Esophagus muscularis mucosa (tissue), 4 donors: ENCODE measurements at regions not wholly inside any gene's neighbourhood (a gene's known extent, or its start where the extent isn't known, plus 50 kb on each side); places are given as distances from the start of the nearest gene placed in this dataset.

Experiments
- DNase-seq: peaks from one replicate; pipeline ENCODE4 v3.0.0-alpha.2; 2017; ENCODE audit errors: extremely low spot score
- H3K27ac ChIP-seq, 4 donors: fragments of 200-600 bp; sonication (generic); replicated peaks in 1 of 4; 1 replicate in 3 of 4; 2 replicates in 1 of 4; pipeline ENCODE4 v1.5.1; 2016 to 2019; ENCODE audit warnings: mild to moderate bottlenecking in 1 of 4
- H3K27me3 ChIP-seq, 4 donors: fragments of 200-600 bp; sonication (generic); one replicate each; pipeline versions ENCODE4 v1.5.1 to v1.6.0; 2016 to 2019
- H3K36me3 ChIP-seq, 4 donors: fragments of 200-600 bp; sonication (generic); one replicate each; pipeline ENCODE4 v1.5.1; 2016 to 2019
- H3K4me1 ChIP-seq, 4 donors: fragments of 200-600 bp; sonication (generic); one replicate each; pipeline ENCODE4 v1.5.1; 2016 to 2019
- H3K4me3 ChIP-seq, 4 donors: fragments of 200-600 bp; sonication (generic); 1 replicate in 2 of 4; 2 replicates in 2 of 4; pipeline ENCODE4 v1.5.1; 2016 to 2019; ENCODE audit warnings: mild to moderate bottlenecking in 4 of 4, moderate library complexity in 1 of 4
- H3K9me3 ChIP-seq, 4 donors: fragments of 200-600 bp; sonication (generic); 1 replicate in 3 of 4; 2 replicates in 1 of 4; pipeline ENCODE4 v1.5.1; 2016 to 2019
- EP300 ChIP-seq: sonication (generic); formaldehyde crosslinking; IDR thresholded peaks from one replicate; pipeline ENCODE4 v1.6.1; 2017; ENCODE audit warnings: antibody characterized with exemption
- POLR2A ChIP-seq: fragments of 450-650 bp; IDR thresholded peaks from one replicate; pipeline ENCODE4 v1.6.1; 2017; ENCODE audit warnings: antibody characterized with exemption, moderate library complexity, mild to moderate bottlenecking, low read depth
- POLR2AphosphoS5 ChIP-seq, 2 donors: sonication (generic); formaldehyde crosslinking; IDR thresholded peaks; one replicate each; pipeline ENCODE4 v1.6.1; 2017; ENCODE audit warnings: antibody characterized with exemption in 2 of 2
- WGBS: methylation state at CpG from one replicate; pipeline ENCODE4 v1.1.5; 2018; 5-methylcytosine and 5-hydroxymethylcytosine counted together
- intact Hi-C: fragments of 100-400 bp; cut with DNase I; formaldehyde crosslinking; loops from one replicate; pipeline ENCODE4 v1.15.1; 2023
- TF ChIP-seq, protein P1 (sequence below), 3 experiments: fragments of 200-600 bp in 2 of 3; fragments of 450-650 bp in 1 of 3; sonication (generic) in 2 of 3; IDR thresholded peaks; one replicate each; pipeline ENCODE4 v1.5.1; 2017 to 2019; ENCODE audit warnings: antibody characterized with exemption in 3 of 3, mild to moderate bottlenecking in 2 of 3, moderate library complexity in 1 of 3

DNA sequence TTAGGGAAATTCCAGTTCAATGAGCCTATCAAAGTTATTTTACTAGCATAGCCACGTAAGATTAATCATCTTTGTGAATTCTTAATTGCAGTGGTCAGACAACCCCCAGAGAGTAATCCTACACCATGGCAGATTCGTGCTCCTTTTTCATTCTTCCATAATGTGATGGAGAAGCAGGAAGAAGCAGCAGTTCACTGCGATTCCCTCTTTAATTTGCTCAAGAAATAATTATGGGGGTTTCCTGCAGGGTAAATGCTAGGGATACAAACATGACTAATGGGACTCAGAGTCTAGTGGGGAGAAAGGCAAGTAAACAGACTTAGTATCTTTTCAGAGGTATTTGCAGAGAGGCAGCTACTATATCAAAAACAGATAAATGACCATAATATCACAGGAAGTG is 175.8 kb upstream of the HNRNPA3 start:
- intact Hi-C loops, result no loop called here
- no peaks in the 10 kb centered on the region for H3K36me3 ChIP-seq
- no peak overlapping the region for H3K4me3 ChIP-seq
- H3K27me3 ChIP-seq, result peaks cover 0 to 3% (median 0%) of the 10 kb centered on the region in 4 donors
- DNase-seq, result no peak
- TF ChIP-seq, protein P1, sequence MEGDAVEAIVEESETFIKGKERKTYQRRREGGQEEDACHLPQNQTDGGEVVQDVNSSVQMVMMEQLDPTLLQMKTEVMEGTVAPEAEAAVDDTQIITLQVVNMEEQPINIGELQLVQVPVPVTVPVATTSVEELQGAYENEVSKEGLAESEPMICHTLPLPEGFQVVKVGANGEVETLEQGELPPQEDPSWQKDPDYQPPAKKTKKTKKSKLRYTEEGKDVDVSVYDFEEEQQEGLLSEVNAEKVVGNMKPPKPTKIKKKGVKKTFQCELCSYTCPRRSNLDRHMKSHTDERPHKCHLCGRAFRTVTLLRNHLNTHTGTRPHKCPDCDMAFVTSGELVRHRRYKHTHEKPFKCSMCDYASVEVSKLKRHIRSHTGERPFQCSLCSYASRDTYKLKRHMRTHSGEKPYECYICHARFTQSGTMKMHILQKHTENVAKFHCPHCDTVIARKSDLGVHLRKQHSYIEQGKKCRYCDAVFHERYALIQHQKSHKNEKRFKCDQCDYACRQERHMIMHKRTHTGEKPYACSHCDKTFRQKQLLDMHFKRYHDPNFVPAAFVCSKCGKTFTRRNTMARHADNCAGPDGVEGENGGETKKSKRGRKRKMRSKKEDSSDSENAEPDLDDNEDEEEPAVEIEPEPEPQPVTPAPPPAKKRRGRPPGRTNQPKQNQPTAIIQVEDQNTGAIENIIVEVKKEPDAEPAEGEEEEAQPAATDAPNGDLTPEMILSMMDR (IDR thresholded peaks at IDR 0.05), result no peak
- TF ChIP-seq EP300 (no peak), POLR2AphosphoS5 (IDR thresholded peaks at IDR 0.05) (no peak), POLR2A (no peak)
- no peaks in the 10 kb centered on the region for H3K9me3 ChIP-seq
- no peaks in the 10 kb centered on the region for H3K4me1 ChIP-seq
- no peak overlapping the region for H3K27ac ChIP-seq
- WGBS, result 63% methylated on average over 3 of the region's 3 CpGs

DNA sequence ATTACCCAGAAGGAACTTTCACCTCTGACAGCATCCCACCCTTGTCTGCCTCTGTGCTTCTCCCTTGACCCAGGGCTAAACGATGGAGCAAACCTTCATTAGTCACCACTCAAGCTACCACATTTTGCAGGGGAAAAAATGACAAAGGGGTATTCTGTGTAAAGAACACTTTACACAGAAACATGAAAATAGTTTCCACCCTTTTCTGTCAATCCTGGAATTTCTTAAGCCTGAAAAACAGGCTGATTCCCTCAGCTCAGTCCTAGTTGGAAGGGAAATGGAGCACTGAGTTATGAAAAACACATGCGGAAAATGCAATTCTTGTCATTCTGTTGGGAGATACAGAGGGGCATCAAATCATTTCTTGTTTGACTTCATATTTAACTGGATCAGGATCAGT is 175.0 kb upstream of the HNRNPA3 start:
- TF ChIP-seq POLR2AphosphoS5 (IDR thresholded peaks at IDR 0.05), result no peak
- no peak for TF ChIP-seq EP300
- TF ChIP-seq POLR2A, result no peak
- TF ChIP-seq, protein P1 (IDR thresholded peaks at IDR 0.05), result no peak
- Histone ChIP-seq H3K36me3 (no peaks in the 10 kb centered on the region), H3K27ac (no peak overlapping the region), H3K4me1 (no peaks in the 10 kb centered on the region), H3K4me3 (no peak overlapping the region), H3K9me3 (no peaks in the 10 kb centered on the region), H3K27me3 (peaks cover 0 to 3% (median 0%) of the 10 kb centered on the region in 4 donors)
- WGBS, result 53% methylated on average over 2 of the region's 2 CpGs
- intact Hi-C loops, result no loop called here
- DNase-seq, result no peak

DNA sequence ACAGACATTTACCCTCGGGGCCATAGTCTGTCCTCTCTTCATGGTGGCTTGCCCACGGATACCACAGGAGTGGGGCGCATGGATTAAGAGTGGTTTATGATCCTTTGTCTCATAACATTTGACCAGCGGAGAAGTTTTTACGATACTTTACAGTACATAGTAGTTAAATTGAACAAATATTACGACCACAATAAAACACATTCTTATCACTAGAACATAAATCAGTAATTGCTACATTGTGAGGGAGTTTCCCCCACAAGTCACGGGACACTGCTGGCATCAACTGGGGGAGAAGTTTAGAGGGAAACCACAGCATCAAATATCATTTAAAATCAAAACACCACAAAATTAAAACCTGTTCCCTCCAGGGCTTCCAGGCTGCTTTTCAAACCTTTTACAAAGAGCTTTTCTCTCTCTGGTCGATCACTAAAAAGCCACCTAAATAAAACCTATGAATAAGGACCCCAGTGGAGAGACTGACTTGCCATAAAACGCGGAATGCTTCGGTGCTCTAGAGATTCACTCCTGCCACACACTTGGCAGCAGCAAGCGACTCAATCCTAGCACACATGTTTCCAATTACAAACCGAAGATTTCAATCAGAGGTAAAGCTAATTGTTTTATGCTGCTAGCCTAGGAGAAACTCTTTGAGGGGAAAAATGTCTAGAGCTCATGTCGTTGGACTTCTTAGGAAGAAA is 173.7 kb upstream of the HNRNPA3 start:
- Histone ChIP-seq H3K36me3 (no peaks in the 10 kb centered on the region), H3K27ac (no peak overlapping the region), H3K27me3 (peaks cover 0 to 3% (median 0%) of the 10 kb centered on the region in 4 donors), H3K9me3 (no peaks in the 10 kb centered on the region), H3K4me1 (no peaks in the 10 kb centered on the region), H3K4me3 (no peak overlapping the region)
- no peak for DNase-seq
- intact Hi-C loops, result no loop called here
- 76% methylated on average over 14 of the region's 14 CpGs for WGBS
- TF ChIP-seq, protein P1 (IDR thresholded peaks at IDR 0.05), result no peak
- TF ChIP-seq POLR2AphosphoS5 (IDR thresholded peaks at IDR 0.05) (no peak), EP300 (no peak), POLR2A (no peak)

DNA sequence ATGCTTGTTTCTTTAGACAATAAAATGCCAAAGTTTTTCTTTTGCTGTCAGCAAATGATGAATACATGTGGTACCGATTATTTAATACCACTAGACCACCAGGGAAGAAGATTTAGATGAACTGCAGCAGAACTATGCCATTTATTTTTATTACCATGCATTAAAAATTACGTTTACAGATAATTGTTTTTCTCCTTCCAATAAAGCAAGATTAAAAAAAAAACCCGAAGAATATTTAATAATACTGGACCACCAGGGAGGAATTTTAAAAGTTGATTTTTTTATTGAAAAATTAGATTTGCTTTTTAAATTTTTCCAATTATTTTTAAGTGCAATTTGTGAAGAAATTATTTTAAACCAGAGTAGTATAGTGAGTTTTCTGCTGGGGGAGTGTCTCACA is 170.3 kb upstream of the HNRNPA3 start:
- 65% methylated on average over 3 of the region's 3 CpGs for WGBS
- H3K4me3 ChIP-seq, result no peak overlapping the region
- no peak overlapping the region for H3K27ac ChIP-seq
- no peaks in the 10 kb centered on the region for H3K36me3 ChIP-seq
- no peak for DNase-seq
- TF ChIP-seq, protein P1 (IDR thresholded peaks at IDR 0.05), result no peak
- TF ChIP-seq POLR2AphosphoS5 (IDR thresholded peaks at IDR 0.05) (no peak), EP300 (no peak), POLR2A (no peak)
- intact Hi-C loops, result no loop called here
- no peaks in the 10 kb centered on the region for H3K27me3 ChIP-seq
- H3K9me3 ChIP-seq, result no peaks in the 10 kb centered on the region
- no peaks in the 10 kb centered on the region for H3K4me1 ChIP-seq

DNA sequence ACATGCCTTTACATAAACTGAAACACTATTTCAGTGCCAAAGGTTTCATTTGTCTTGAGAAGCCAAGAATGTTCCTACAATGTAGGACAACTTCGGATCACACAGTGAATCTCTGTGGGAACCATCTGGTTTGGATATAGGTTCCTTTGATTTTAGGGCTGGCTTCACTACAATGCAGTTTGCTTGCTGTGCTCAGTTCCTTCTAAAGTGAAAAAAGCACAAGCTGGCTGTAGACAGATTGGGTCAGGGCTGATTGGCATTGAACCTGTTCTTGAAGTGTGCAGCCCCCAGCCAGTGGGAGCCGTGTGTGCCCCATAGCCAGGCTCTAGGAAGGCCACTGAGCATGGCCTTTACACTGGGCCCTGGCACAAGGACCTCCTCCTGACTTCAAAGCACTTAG is 167.9 kb upstream of the HNRNPA3 start:
- DNase-seq, result no peak
- no peaks in the 10 kb centered on the region for H3K36me3 ChIP-seq
- no peaks in the 10 kb centered on the region for H3K27me3 ChIP-seq
- intact Hi-C loops, result no loop called here
- 64% methylated on average over 2 of the region's 2 CpGs for WGBS
- H3K4me3 ChIP-seq, result no peak overlapping the region
- H3K9me3 ChIP-seq, result no peaks in the 10 kb centered on the region
- H3K27ac ChIP-seq, result no peak overlapping the region
- no peak for TF ChIP-seq EP300
- TF ChIP-seq, protein P1 (IDR thresholded peaks at IDR 0.05), result no peak
- no peak for TF ChIP-seq POLR2A
- TF ChIP-seq POLR2AphosphoS5 (IDR thresholded peaks at IDR 0.05), result no peak
- H3K4me1 ChIP-seq, result no peaks in the 10 kb centered on the region
